Non-pigmented ciliary epithelial cell (primary cell): ENCODE measurements at regions not wholly inside any gene's neighbourhood (a gene's known extent, or its start where the extent isn't known, plus 50 kb on each side); places are given as distances from the start of the nearest gene placed in this dataset.
"Not testable (repeated sequence)": the region's sequence is repeated elsewhere in the genome, so short reads cannot be mapped to it uniquely, and the experiment has no call there.

Source experiments
- DNase-seq: peaks from one replicate; pipeline ENCODE4 v3.0.0-alpha.2; 2010; ENCODE audit warnings: low read depth

- no peak for DNase-seq
These were observed 160.1 kb upstream of the DAP start for GRCh38 chr5:10921160-10921559.

GRCh38 chr5:10920400-10920799 lies 159.4 kb upstream of the DAP start:
- DNase-seq = no peak

DNA sequence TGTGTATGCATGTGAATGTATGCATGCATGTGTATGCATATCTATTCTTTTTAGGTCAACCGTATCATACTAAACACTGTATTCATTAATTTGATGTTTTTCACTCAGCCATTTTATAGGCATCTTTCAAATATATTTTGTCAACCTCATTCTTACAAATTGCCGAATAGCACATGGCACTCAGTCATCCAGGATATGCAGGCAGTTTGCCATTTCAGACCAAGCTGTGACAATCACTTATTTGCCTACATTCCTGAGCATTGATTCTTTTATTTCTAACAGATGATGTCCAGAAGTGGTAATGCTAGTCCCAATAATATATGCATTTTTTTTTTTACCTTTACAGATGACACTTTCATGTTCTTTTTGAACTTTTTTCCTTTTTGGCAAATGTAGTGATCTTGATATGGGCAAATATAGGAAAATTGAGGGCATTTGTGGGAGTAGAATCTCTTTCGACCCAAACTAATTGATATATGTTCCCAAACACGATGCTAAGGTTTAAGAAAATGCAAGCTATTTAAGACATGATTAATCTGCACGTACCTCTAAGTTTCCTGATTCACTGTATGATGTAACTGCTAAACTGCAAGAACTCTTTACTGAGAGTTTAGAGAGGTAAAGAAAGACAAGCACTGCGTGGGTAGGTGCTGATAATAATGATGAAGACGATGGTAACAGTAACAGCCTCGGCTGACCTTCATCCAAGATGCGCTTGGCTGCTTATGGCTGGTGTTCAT lies 153.9 kb upstream of the DAP start:
- DNase-seq = no peak

DNA sequence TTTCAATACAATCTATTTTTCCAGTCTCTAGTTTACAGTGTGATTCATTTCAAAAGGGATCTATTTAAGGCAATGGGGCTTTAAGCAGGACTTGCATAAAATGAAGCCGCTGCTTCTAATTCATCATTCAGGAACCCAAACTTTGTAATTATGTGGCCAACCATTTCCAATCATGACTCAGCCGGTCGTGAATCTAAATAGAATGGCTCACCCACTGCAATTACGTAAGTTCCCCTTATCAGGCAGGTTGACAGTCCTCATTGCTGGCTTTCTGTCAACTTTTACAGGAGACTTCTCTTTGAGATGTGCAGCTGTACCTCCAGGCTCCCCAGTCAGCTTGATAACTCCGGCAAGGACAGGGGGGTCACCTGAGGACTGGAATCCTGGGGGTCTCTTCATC lies 152.8 kb upstream of the DAP start:
- DNase-seq = peak; percentile 88

DNA sequence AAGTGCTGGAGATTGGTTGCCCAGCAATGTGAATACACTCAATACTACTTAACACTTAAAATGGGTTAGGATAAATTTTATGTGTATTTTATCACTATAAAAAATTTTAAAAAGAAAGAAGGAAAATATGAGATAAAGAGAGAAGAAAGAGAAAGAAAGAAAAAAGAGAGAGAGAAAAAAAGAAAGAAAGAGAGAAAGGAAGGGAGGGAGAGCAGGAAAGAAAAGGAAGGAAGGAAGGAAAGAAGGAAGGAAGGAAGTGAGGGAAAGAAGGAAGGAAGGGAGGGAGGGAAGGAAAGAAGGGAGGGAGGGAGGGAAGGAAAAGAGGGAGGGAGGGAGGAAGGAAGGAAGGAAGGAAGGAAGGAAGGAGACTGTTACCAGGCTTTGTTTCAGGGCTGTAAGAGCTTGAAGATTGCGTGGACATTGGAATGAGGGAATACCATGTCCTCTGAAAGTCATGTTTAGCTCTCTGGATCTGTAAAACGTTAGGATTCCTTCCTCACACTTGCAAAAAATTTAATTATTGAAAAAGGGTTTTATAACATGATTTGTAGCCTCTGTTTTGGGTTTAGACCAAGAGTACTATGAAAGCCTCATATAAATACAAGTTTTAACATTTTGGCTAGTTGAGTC lies 152.3 kb upstream of the DAP start:
- DNase-seq = no peak

DNA sequence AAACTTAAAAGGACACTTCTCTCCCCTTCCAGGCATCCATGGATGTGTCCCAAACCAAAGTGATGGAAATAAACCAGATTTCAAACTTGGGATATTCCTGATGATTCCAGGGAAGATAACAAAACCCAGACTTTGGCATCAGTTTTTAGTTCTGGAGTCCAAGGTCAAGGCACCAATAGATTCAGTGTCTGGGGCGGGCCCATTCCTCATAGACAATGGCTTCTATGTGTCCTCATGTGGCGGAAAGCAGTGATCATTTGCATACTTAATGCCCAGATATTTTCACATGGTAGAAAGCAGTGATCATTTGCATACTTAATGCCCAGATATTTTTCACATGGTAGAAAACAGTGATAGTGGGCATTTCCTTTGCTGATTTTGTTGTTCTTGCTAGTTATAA lies 151.4 kb upstream of the DAP start:
- DNase-seq = no peak

GRCh38 chr5:10910261-10910660 lies 149.2 kb upstream of the DAP start:
- DNase-seq = no peak

DNA sequence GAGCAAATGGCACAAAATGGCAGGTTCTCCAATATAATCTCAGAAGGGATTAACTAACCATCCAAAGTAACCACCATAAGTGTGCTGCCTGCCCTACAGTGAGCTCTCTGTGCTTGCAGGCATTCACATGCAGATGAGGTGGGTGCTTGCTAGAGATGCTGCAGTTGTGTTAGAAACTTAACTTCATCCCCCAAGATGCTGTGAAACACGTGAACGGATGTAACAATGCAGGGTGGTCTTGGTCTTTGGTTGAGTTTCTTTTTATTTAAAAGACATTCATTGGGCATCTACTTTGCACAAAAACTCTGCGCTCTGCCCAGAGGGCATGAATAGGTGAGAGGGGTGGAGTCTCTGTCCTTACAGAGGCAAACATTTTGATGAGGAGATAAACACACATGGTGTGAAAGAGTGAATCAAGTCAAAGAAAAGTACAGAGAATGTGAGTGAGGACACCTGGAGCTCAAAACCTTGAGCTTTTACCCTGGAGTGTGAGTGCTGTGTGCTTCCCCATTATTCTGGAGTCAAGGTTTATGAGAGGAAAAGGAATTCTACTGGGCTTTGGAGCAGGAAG lies 143.9 kb upstream of the DAP start:
- DNase-seq = no peak

- no peak for DNase-seq
These were observed 142.9 kb upstream of the DAP start for GRCh38 chr5:10903786-10904560.

- peak; percentile 62 for DNase-seq
These were observed 141.1 kb upstream of the DAP start for GRCh38 chr5:10902145-10902544.

GRCh38 chr5:10898514-10898913 lies 137.5 kb upstream of the DAP start:
- DNase-seq = no peak

DNA sequence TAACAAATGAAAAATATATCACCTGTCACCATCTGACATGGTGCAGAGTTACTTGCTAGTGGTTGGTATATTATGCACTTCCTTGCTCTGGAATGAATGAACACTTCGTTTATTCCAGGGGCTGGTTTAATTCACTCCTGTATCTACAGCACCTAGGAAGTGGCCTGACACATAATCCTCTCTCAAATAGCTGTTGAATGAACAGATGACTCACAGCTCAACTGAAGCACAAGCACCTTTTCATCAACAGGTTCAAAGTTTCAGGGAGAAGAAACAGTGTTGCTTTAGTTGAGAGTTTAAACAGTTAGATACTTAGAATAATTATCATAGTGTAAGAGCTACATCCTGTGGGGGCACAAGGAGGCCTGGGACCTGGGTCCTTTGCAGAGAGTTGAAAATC lies 135.0 kb upstream of the DAP start:
- DNase-seq = no peak

DNA sequence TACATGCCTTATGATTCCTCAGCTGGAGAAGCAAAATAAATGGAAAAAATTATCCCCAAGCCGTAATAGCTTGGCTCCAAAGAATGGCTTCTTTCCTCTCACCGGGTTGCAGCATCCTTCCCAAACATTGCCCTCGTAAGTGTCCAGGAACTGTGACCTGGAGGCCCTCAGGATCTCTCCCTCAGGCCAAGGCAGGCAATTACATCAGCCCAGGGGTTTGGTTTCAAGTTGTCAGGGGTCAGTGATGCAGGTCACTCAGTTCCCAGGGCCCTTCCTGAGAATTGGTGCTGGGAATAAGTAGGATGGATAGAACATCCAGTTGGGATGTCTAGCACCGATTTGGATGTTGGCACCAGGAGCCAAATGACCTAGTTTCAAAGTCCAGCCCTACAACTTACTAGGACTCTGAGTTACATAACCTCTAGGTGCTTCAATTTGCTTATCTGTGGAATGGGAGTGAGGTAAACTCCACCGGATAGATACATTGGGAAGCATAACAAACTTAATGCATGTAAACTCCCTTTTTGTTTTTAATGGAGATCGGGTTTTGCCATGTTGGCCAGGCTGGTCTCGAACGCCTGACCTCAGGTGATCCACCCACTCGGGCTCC lies 133.5 kb upstream of the DAP start:
- no peak for DNase-seq

DNA sequence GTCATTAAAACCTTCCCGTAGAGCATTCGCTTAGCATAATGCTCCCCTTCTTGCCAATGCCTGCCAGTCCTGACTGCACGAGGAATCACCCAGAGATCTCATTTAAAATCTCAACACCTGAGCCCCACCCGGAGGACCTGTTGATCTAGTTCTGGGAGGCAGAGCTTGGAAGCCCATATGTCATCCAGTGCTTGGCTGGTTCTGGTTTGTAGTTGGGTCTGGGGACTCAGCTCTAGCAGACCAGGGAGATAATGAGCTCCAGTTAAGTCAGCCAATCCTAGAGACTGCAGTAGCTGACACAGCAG lies 131.8 kb upstream of the DAP start:
- DNase-seq = no peak

DNA sequence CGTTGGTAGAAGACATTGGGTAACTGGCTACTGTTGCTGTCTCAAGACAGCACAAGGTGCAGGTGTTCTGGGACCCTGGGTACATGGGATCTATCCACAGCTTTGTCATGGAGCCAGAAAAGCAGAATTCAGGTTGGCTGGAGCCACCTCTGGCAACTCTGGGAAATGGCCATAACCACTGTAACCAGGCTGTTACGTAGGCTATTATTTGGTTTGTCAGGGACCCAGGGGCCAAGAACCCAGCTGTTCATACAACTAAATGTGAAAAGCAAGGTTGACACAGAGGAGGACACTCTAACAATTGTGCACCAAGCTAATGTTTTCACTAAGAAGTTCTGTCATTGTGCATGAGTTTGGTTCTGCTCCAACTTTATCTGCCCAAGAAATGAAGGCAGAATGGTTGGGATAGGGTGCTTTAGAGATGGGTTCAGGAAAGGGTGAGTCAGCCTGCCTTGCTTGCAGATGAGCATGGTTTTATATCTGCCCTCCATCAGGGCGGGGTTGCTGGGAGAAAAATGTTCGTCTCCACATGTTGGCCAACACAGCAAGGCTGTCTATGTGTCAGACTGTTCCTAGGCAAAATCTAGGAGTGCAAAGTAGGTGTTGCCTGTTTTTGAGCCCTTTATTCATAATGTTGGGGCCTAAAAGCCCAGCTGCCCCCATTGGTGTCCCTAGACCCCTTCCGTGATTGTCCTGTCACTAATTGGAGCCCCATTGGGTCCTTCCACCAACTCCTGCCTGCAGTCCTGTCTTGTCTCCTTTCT lies 131.3 kb upstream of the DAP start:
- DNase-seq = no peak

DNA sequence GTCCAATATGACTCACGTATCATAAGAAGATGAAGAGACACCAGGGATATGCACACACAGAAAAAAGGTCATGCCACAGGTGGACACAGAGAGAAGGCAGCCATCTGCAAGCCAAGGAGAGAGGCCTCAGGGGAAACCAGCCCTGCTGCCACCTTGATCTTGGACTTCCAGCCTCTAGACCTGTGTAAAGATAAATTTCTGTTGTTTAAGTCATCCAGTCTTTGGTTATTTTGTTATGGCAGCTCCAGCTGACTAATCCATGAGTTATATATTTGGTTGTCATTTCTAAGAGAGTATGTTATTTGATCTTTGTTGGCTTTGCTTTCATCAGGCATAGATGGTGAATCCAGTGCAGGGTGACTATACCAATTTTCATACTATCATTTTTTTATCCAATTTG lies 130.2 kb upstream of the DAP start:
- no peak for DNase-seq

DNA sequence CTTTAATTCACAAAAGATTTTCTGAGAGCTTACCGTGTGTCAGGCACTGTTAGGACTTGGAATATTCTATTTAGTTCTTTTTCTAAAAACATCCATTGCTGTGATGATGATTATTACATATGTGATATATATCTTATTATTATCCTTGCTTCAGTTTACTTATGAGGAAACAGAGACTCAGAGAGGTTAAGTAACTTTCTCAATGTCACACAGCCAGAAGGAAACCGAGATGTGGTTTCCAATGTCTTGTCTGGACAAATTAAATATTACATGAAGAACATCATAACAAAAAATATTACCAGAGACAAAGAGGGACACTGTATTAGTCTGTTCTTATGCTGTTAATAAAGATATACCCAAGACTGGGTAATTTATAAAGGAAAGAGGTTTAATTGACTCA lies 125.5 kb upstream of the DAP start:
- DNase-seq = no peak

DNA sequence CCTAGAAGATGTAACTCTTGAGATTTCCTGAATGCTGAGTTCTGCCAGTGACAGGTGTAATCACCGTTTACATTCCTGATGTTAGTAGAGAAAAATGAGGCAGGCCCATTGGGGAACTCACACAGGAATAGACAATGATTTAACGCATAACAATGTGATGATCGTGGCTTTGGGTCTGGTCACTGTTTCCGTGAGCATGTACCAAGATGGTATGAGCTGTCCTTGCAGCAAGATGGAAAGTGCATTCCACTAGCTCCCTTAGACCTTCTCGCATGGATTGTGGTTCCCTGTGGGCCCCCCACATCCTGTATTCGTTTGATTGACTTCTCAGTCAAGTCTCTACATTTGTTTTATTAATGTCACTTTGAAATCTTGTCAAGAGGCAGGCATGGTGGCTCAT lies 124.0 kb upstream of the DAP start:
- DNase-seq = peak; percentile 83

DNA sequence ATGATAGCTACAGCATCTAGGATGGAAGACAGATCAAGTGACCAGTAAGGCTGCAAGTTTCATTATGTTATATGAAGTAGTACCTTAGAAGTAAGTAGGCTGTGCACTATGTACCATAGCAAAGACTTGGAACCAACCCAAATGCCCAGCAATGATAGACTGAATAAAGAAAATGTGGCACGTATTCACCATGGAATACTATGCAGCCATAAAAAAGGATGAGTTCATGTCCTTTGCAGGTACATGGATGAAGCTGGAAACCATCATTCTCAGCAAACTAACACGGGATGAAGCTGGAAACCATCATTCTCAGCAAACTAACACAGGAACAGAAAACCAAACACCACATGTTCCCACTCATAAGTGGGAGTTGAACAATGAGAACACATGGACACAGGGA lies 122.9 kb upstream of the DAP start:
- DNase-seq = not testable (repeated sequence)

DNA sequence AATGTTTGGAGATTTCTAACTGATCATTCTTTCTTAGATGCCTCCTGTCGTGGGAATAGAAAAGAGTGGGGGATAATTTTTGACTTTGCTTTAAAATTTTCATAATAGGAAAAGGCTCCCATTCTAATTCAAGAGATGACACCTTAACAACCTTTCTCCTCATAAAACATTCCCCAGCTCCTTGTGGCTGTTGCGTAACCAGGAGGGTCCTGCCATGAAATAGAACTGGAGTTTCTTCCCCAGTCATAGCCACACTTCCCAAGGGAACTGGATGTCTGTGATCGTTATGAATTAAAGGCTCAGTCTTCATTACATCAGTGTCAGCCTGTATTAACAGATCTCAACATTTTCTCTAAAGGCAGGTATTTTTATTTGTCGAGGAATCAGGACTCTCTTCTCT lies 119.9 kb upstream of the DAP start:
- DNase-seq = no peak

DNA sequence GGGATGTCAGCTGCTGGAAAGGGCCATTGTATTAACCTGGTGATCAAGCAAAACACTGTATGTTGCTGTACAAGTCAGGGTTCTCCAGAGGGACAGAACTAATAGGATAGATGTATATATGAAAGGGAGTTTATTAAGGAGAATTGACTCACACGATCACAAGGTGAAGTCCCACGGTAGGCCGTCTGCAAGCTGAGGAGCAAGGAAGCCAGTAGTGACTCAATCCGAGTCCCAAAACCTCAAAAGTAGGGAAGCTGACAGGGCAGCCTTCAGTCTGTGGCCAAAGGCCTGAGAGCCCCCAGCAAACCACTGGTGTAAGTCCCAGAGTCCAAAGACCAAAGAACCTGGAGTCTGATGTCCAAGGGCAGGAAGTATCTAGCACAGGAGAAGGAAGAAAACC lies 116.0 kb upstream of the DAP start:
- DNase-seq = not testable (repeated sequence)
